ENCODE measurements at regions not wholly inside any gene's neighbourhood (a gene's known extent, or its start where the extent isn't known, plus 50 kb on each side); places are given as distances from the start of the nearest gene placed in this dataset.

GRCh38 chr1:229033480-229033879, 237.4 kb upstream of the RAB4A start:
- TF ChIP-seq POLR2AphosphoS5 (IDR thresholded peaks at IDR 0.05) (no peak), CTCF (IDR thresholded peaks at IDR 0.05) (no peak), POLR2A (IDR thresholded peaks at IDR 0.05) (no peak), EP300 (IDR thresholded peaks at IDR 0.05) (no peak)

All from upper lobe of left lung (tissue), 4 donors.